HG02870 (cell line): ENCODE measurements at regions not wholly inside any gene's neighbourhood (a gene's known extent, or its start where the extent isn't known, plus 50 kb on each side); places are given as distances from the start of the nearest gene placed in this dataset.
A peak's percentile ranks its signal among the peaks of the same experiment; 100 is the strongest.
"Not testable (repeated sequence)": the region's sequence is repeated elsewhere in the genome, so short reads cannot be mapped to it uniquely, and the experiment has no call there.

Experiments
- ATAC-seq: cut with Tn5 transposase; IDR thresholded peaks from one replicate; pipeline ENCODE4 v1.9.1; 2021; ENCODE audit warnings: mild to moderate bottlenecking, moderate library complexity; ENCODE audit not compliant: unreplicated experiment

- no peak for ATAC-seq
These were observed 118.8 kb downstream of the SKIDA1 start for GRCh38 chr10:21406595-21407193.

- ATAC-seq = no peak
These were observed 119.5 kb downstream of the SKIDA1 start for GRCh38 chr10:21405981-21406380.

GRCh38 chr10:21403256-21404015 lies 122.0 kb downstream of the SKIDA1 start:
- no peak for ATAC-seq

GRCh38 chr10:21402606-21403083 lies 122.8 kb downstream of the SKIDA1 start:
- ATAC-seq = no peak

DNA sequence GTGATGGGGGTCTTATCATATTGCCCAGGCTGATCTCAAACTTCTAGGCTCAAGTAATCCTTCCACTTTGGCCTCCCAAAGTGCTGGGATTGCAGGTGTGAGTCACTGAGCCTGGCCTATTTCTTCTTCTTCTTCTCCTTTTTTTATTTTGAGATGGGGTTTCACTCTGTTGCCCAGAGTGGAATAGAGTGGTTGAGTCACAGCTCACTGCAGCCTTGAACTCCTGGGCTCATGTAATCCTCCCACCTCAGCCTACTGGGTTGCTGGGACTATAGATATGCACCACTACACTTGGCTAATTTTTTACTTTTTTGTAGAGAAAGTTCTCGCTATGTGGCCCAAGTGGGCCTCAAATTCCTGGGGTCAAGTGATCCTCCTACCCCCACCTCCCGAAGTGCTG lies 124.3 kb downstream of the SKIDA1 start:
- no peak for ATAC-seq

GRCh38 chr10:21399392-21400035 lies 126.0 kb downstream of the SKIDA1 start:
- no peak for ATAC-seq

- no peak for ATAC-seq
These were observed 126.8 kb downstream of the SKIDA1 start for GRCh38 chr10:21398563-21399231.

- no peak for ATAC-seq
These were observed 128.6 kb downstream of the SKIDA1 start for GRCh38 chr10:21396889-21397288.

DNA sequence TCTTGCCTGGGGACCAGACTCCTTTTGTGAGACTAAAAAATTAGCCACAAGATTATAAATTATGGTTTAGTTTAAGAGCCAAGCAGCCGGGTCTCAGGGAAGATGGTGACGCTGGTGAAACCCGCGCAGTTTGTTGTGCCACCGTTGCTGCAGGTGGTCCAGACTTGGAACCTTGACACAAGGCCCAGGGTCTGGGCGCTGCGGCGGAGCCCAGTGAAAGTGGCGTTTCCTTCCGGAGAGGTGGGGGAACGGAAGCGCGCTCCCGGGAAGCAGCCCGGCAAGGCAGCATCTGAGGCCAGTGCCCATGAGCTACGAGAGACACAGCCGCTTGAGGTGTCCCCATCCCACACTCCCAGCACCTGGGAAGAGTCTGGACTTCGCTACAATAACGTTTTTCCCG lies 131.6 kb downstream of the SKIDA1 start:
- no peak for ATAC-seq

GRCh38 chr10:21388589-21388988 lies 136.9 kb downstream of the SKIDA1 start:
- no peak for ATAC-seq

- no peak for ATAC-seq
These were observed 137.6 kb downstream of the SKIDA1 start for GRCh38 chr10:21387868-21388267.

- no peak for ATAC-seq
These were observed 139.4 kb downstream of the SKIDA1 start for GRCh38 chr10:21385996-21386585.

GRCh38 chr10:21385536-21385935 lies 139.9 kb downstream of the SKIDA1 start:
- ATAC-seq = no peak

GRCh38 chr10:21379143-21379542 lies 146.3 kb downstream of the SKIDA1 start:
- no peak for ATAC-seq

DNA sequence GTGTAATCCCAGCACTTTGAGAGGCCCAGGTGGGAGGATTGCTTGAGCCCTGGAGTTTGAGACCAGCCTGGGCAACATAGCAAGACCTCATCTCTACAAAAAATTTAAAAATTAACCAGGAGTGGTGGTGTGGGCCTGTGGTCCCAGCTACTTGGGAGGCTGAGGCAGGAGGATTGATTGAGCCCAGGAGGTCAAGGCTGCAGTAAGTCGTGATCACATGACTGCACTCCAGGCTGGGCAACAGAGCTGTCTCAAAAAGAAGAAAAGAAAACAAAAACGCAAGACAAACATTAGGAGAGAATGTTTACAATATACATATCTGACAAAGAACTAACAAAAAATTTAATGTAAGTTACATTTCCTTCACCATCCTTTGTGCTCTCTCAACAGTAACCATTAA lies 150.2 kb downstream of the SKIDA1 start:
- not testable (repeated sequence) for ATAC-seq

DNA sequence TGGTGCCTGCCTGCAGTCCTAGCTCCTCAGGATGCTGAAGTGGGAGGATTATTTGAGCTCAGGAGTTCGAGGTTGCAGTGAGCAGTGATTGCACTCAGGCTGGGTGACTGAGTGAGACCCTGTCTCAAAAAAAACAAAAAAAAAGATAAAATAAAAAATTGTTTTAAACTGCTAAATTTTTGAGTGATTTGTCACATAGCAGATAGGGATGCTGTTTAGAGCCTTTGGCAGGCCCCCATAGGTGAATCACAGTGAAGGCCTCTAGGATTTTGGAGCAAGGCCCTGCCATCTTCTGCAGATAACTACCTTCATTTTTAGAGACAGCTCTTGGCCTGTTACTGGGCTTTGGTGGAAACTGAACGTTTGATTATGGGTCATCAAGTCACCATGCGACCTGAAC lies 151.6 kb downstream of the SKIDA1 start:
- ATAC-seq = not testable (repeated sequence)

DNA sequence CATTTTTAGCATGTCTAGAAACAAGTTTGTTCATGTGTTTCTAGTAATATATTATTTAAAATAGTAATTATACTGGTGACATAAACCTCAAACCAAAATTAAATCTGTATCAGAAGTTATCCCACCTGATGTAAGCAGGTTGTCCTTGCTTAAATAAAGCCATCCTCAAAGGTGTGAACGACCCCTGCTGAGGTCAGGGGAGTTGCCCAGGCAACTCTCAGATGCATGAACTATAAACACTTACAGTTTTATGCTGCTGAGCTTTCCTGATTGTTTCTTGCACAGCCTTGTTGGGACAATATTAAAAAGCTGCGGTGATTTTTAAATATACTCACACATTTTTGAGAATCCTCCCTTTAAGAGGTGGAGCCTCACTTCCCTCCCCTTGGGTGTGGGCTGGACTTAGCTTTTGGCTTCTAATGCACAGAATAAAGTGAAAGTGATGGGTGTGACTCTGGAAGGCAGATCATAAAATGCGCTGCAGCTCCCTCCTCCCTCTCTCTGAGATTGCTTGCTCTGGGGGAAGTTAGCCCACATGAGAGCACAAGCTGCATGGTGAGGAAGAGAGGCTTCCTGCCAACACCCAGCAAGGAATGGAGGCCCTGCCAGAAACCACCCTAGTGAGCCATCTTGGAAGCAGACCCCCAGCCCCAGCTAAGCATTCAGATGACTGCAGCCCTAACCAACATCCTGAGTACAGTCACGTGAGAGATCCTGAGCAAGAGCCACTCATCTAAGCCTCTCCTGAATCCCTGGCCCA lies 152.7 kb downstream of the SKIDA1 start:
- peak; percentile 87 for ATAC-seq

DNA sequence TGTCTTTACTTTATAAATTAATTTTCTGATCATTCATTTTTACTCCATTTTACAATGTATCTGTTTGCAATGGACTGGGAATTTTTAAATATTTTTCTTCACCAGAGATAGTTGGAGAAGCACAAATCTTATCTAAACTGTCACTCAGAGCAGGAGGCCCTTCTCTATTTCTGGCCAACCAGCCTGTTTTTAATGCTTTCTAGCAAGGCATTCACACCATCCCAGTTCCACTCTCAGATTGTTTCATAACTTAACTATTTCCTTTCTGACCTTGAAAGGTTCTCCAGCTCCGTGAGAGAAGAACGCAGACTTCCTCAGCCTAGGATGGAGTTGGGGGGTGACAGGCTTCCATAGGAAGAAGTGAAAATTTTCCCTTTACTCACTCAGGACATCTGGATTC lies 155.8 kb downstream of the SKIDA1 start:
- ATAC-seq = no peak

DNA sequence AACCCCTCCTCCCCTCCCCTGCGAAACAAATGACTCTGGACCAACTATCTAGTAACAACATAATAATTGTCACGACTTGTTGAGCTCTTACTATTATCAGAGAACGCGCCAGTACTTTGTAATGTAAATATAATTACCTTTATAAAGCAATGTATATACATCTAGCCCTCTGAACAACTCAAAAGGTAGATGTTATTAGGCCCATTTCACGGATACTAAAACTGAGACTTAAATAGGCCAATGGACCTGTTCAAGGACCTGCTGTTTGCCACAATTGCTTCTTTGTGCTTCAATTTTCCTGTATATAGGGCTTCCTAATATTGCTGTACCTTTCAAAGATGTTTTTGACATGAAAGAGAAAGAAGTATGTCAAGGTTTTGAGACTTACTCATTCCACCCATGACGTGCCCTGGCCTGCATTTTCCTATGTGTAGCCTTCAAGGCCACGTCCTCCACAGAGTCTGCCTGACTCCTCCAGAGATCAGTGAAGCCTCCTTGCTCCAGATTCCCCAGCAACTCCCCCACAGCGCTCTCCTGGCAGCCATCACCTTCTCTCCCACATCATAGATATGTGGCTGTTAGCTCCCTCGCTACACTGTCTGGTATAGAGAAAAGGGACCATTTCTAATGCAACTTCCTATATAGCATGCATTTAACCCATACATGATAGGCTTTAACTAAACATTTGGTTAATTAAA lies 156.6 kb downstream of the SKIDA1 start:
- ATAC-seq = no peak
